H9 (cell line): ENCODE measurements at regions not wholly inside any gene's neighbourhood (a gene's known extent, or its start where the extent isn't known, plus 50 kb on each side); places are given as distances from the start of the nearest gene placed in this dataset.

ENCODE experiments used
- DNase-seq: peaks from one replicate; pipeline ENCODE4 v3.0.0-alpha.2; 2017
- H2AFZ ChIP-seq: one replicate; pipeline ENCODE4 v1.6.1; 2013; ENCODE audit warnings: mild to moderate bottlenecking, low read length, control low read depth, moderate library complexity
- H2AK5ac ChIP-seq: 2 replicates; pipeline ENCODE4 v1.6.1; 2013; ENCODE audit warnings: low read length, control low read depth, mixed read lengths; ENCODE audit not compliant: insufficient read length
- H2BK120ac ChIP-seq: one replicate; pipeline ENCODE4 v1.6.1; 2013; ENCODE audit warnings: low read depth, mild to moderate bottlenecking, low read length, control low read depth, inconsistent platforms; ENCODE audit not compliant: poor library complexity, severe bottlenecking
- H2BK12ac ChIP-seq: 2 replicates; pipeline ENCODE4 v1.6.1; 2013; ENCODE audit warnings: low read length, control low read depth, mixed read lengths, low read depth; ENCODE audit not compliant: insufficient read length
- H2BK15ac ChIP-seq: 2 replicates; pipeline ENCODE4 v1.6.1; 2013; ENCODE audit warnings: low read depth, low read length, control low read depth
- H2BK20ac ChIP-seq: one replicate; pipeline ENCODE4 v1.6.1; 2013; ENCODE audit warnings: low read depth, mild to moderate bottlenecking, low read length, control low read depth, inconsistent platforms; ENCODE audit not compliant: poor library complexity, severe bottlenecking
- H2BK5ac ChIP-seq: 2 replicates; pipeline ENCODE4 v1.6.1; 2013; ENCODE audit warnings: low read length, control low read depth, mixed read lengths; ENCODE audit not compliant: insufficient read length
- H3K14ac ChIP-seq: 2 replicates; pipeline ENCODE4 v1.6.1; 2013; ENCODE audit warnings: low read length, control low read depth; ENCODE audit not compliant: insufficient read depth
- H3K18ac ChIP-seq: 2 replicates; pipeline ENCODE4 v1.6.1; 2013; ENCODE audit warnings: low read depth, mild to moderate bottlenecking, mixed read lengths, low read length, control low read depth; ENCODE audit not compliant: insufficient read length
- H3K23ac ChIP-seq: 2 replicates; pipeline ENCODE4 v1.6.1; 2013; ENCODE audit warnings: low read length, control low read depth, mixed read lengths, low read depth; ENCODE audit not compliant: insufficient read length
- H3K23me2 ChIP-seq: 2 replicates; pipeline ENCODE4 v1.6.1; 2013; ENCODE audit warnings: low read depth, mild to moderate bottlenecking, mixed read lengths, low read length, control low read depth; ENCODE audit not compliant: insufficient read length, poor library complexity, severe bottlenecking
- H3K27ac ChIP-seq: 2 replicates; pipeline ENCODE4 v1.5.1; 2013; ENCODE audit warnings: low read length, control low read depth, mixed read lengths, low read depth; ENCODE audit not compliant: insufficient read length
- H3K27me3 ChIP-seq: 2 replicates; pipeline ENCODE4 v1.6.1; 2013; ENCODE audit warnings: low read length, control low read depth, inconsistent platforms; ENCODE audit not compliant: insufficient read depth
- H3K4ac ChIP-seq: 2 replicates; pipeline ENCODE4 v1.6.1; 2013; ENCODE audit warnings: low read depth, mild to moderate bottlenecking, control low read depth, inconsistent platforms, low read length, moderate library complexity
- H3K4me1 ChIP-seq: 2 replicates; pipeline ENCODE4 v1.6.1; 2013; ENCODE audit warnings: low read length, control low read depth, inconsistent platforms; ENCODE audit not compliant: insufficient read depth
- H3K4me2 ChIP-seq: 2 replicates; pipeline ENCODE4 v1.6.1; 2013; ENCODE audit warnings: low read length, control low read depth, mixed read lengths; ENCODE audit not compliant: insufficient read length, insufficient read depth
- H3K56ac ChIP-seq: 2 replicates; pipeline ENCODE4 v1.6.1; 2013; ENCODE audit warnings: low read depth, mild to moderate bottlenecking, mixed read lengths, low read length, control low read depth; ENCODE audit not compliant: insufficient read length
- H3K79me1 ChIP-seq: 2 replicates; pipeline ENCODE4 v1.6.1; 2013; ENCODE audit warnings: low read depth, mild to moderate bottlenecking, moderate library complexity, low read length, control low read depth, inconsistent platforms; ENCODE audit not compliant: insufficient read depth, poor library complexity, severe bottlenecking
- H3K79me2 ChIP-seq: 2 replicates; pipeline ENCODE4 v1.6.1; 2013; ENCODE audit warnings: low read length, control low read depth, inconsistent platforms; ENCODE audit not compliant: insufficient read depth
- H3K9ac ChIP-seq: 2 replicates; pipeline ENCODE4 v1.6.1; 2013; ENCODE audit warnings: low read length, control low read depth, mixed read lengths; ENCODE audit not compliant: insufficient read length; ENCODE audit errors: extremely low read depth
- H3K9me3 ChIP-seq: one replicate; pipeline ENCODE4 v1.6.1; 2013; ENCODE audit warnings: low read depth, low read length, inconsistent platforms; ENCODE audit not compliant: control insufficient read depth
- H3T11ph ChIP-seq: one replicate; pipeline ENCODE4 v1.6.1; 2013; ENCODE audit warnings: mild to moderate bottlenecking, low read length, control low read depth, inconsistent platforms
- H4K20me1 ChIP-seq: one replicate; pipeline ENCODE4 v1.6.1; 2013; ENCODE audit not compliant: control insufficient read depth, insufficient read length, insufficient read depth
- H4K5ac ChIP-seq: 2 replicates; pipeline ENCODE4 v1.6.1; 2013; ENCODE audit warnings: low read depth, mild to moderate bottlenecking, mixed read lengths, low read length, control low read depth; ENCODE audit not compliant: insufficient read length
- H4K8ac ChIP-seq: replicated peaks from 2 replicates; pipeline ENCODE4 v1.6.1; 2013; ENCODE audit warnings: low read length, control low read depth, mixed read lengths, low read depth; ENCODE audit not compliant: insufficient read length
- H4K91ac ChIP-seq: 2 replicates; pipeline ENCODE4 v1.6.1; 2013; ENCODE audit warnings: low read depth, mild to moderate bottlenecking, moderate library complexity, mixed read lengths, low read length, control low read depth; ENCODE audit not compliant: insufficient read length
- H3K27ac Mint-ChIP-seq, 3 experiments: 2 replicates in 2 of 3; 3 replicates in 1 of 3; pipeline ENCODE4 v1.8.0; 2020 to 2021; ENCODE audit warnings: mixed read lengths in 3 of 3, mild to moderate bottlenecking in 1 of 3, moderate library complexity in 1 of 3
- H3K27me3 Mint-ChIP-seq: 2 replicates; pipeline ENCODE4 v1.8.0; 2021; ENCODE audit warnings: low read depth, mild to moderate bottlenecking, moderate library complexity, mixed read lengths
- H3K36me3 Mint-ChIP-seq, 3 experiments: 2 replicates in 2 of 3; 3 replicates in 1 of 3; pipeline ENCODE4 v1.8.0; 2020 to 2021; ENCODE audit warnings: low read depth in 3 of 3, mixed read lengths in 3 of 3; ENCODE audit not compliant: insufficient read depth in 1 of 3
- H3K4me1 Mint-ChIP-seq, 2 experiments: 2 replicates each; pipeline ENCODE4 v1.8.0; 2020; ENCODE audit warnings: mixed read lengths in 2 of 2
- H3K4me3 Mint-ChIP-seq, 2 experiments: 2 replicates in 1 of 2; 3 replicates in 1 of 2; pipeline ENCODE4 v1.8.0; 2020 to 2021; ENCODE audit warnings: mild to moderate bottlenecking in 2 of 2, mixed read lengths in 2 of 2, moderate library complexity in 1 of 2
- H3K9me3 Mint-ChIP-seq, 2 experiments: 2 replicates in 1 of 2; 3 replicates in 1 of 2; pipeline ENCODE4 v1.8.0; 2020; ENCODE audit warnings: mild to moderate bottlenecking in 2 of 2, mixed read lengths in 2 of 2, moderate library complexity in 1 of 2
- CTCF ChIP-seq: fragments of 200-600 bp; sonication (generic); conservative IDR thresholded peaks from 3 replicates; pipeline ENCODE4 v1.8.0; 2021; ENCODE audit warnings: antibody characterized with exemption, mild to moderate bottlenecking
- WGBS: extraction: QIAGEN DNeasy Blood & Tissue Kit; methylation state at CpG from one replicate; pipeline ENCODE4 v1.1.7; 2013; ENCODE audit warnings: missing lambda C conversion rate, low lambda C conversion rate, mixed read lengths; ENCODE audit not compliant: insufficient read length; ENCODE audit errors: extremely low coverage; 5-methylcytosine and 5-hydroxymethylcytosine counted together

GRCh38 chr5:103435136-103435889 lies 127.3 kb downstream of the NUDT12 start:
- peaks cover 6 to 8% of the 10 kb centered on the region in 2 experiments for H3K4me1 Mint-ChIP-seq
- no peaks in the 10 kb centered on the region for H3K79me2 ChIP-seq
- no peak for TF ChIP-seq CTCF
- H3K56ac ChIP-seq: no peak overlapping the region
- no peak overlapping the region for H2BK120ac ChIP-seq
- H2BK20ac ChIP-seq: no peak overlapping the region
- no peak overlapping the region for H2AFZ ChIP-seq
- H4K8ac ChIP-seq: no peak overlapping the region
- no peak overlapping the region for H3K18ac ChIP-seq
- no peak overlapping the region for H3K14ac ChIP-seq
- H3K9ac ChIP-seq: no peak overlapping the region
- H2AK5ac ChIP-seq: no peak overlapping the region
- no peak overlapping the region for H2BK15ac ChIP-seq
- no peak overlapping the region for H3K27ac ChIP-seq
- no peak for DNase-seq
- H3K27ac Mint-ChIP-seq: no peak overlapping the region
- WGBS: no CpG with 5 or more reads among the region's 4 CpGs
- no peak overlapping the region for H3K4me2 ChIP-seq
- H4K91ac ChIP-seq: no peak overlapping the region
- no peak overlapping the region for H4K5ac ChIP-seq
- H3T11ph ChIP-seq: no peak overlapping the region
- H3K79me1 ChIP-seq: no peaks in the 10 kb centered on the region
- peaks cover 0 to 5% of the 10 kb centered on the region in 2 experiments; a peak in 1 of 5 replicates for H3K9me3 Mint-ChIP-seq
- H3K4me1 ChIP-seq: peaks cover 3% of the 10 kb centered on the region; the same call in 1 of the 2 replicates
- H3K23me2 ChIP-seq: no peaks in the 10 kb centered on the region
- H3K9me3 ChIP-seq: no peaks in the 10 kb centered on the region
- H3K4ac ChIP-seq: no peak overlapping the region
- peaks cover 0 to 6% (median 0%) of the 10 kb centered on the region in 3 experiments; a peak in 3 of 7 replicates for H3K36me3 Mint-ChIP-seq
- H3K23ac ChIP-seq: no peak overlapping the region
- no peaks in the 10 kb centered on the region for H4K20me1 ChIP-seq
- no peak overlapping the region for H3K4me3 Mint-ChIP-seq
- H3K27me3 Mint-ChIP-seq: no peaks in the 10 kb centered on the region
- H2BK5ac ChIP-seq: no peak overlapping the region
- no peaks in the 10 kb centered on the region for H3K27me3 ChIP-seq
- H2BK12ac ChIP-seq: no peak overlapping the region
